IgD-negative memory B cell (primary cell): ENCODE measurements at regions not wholly inside any gene's neighbourhood (a gene's known extent, or its start where the extent isn't known, plus 50 kb on each side); places are given as distances from the start of the nearest gene placed in this dataset.

Experiments used
- H3K27ac Mint-ChIP-seq, 3 donors: one replicate each; pipeline ENCODE4 v1.8.0; 2020 to 2022; ENCODE audit warnings: mild to moderate bottlenecking in 3 of 3, mixed read lengths in 3 of 3, moderate library complexity in 1 of 3
- H3K27me3 Mint-ChIP-seq: one replicate; pipeline ENCODE4 v1.8.0; 2021; ENCODE audit warnings: mixed read lengths
- H3K36me3 Mint-ChIP-seq: one replicate; pipeline ENCODE4 v1.8.0; 2020; ENCODE audit warnings: mild to moderate bottlenecking, mixed read lengths
- H3K4me1 Mint-ChIP-seq, 3 donors: one replicate each; pipeline ENCODE4 v1.8.0; 2020 to 2022; ENCODE audit warnings: mixed read lengths in 3 of 3, mild to moderate bottlenecking in 1 of 3
- H3K4me3 Mint-ChIP-seq, 4 donors: one replicate each; pipeline ENCODE4 v1.8.0; 2020 to 2022; ENCODE audit warnings: mild to moderate bottlenecking in 4 of 4, mixed read lengths in 4 of 4, moderate library complexity in 3 of 4
- H3K9me3 Mint-ChIP-seq, 3 donors: one replicate each; pipeline ENCODE4 v1.8.0; 2020 to 2021; ENCODE audit warnings: mixed read lengths in 3 of 3, mild to moderate bottlenecking in 1 of 3

- Mint-ChIP-seq H3K9me3 (peaks cover 12 to 21% (median 21%) of the 10 kb centered on the region in 3 donors), H3K27me3 (no peaks in the 10 kb centered on the region), H3K36me3 (no peaks in the 10 kb centered on the region), H3K4me3 (no peak overlapping the region), H3K4me1 (no peaks in the 10 kb centered on the region), H3K27ac (no peak overlapping the region)
These were observed 209.3 kb upstream of the PDE10A start for GRCh38 chr6:165872311-165872710.

- H3K9me3 Mint-ChIP-seq: peaks cover 12 to 24% (median 23%) of the 10 kb centered on the region in 3 donors
- no peaks in the 10 kb centered on the region for H3K36me3 Mint-ChIP-seq
- H3K27ac Mint-ChIP-seq: no peak overlapping the region
- H3K4me1 Mint-ChIP-seq: no peaks in the 10 kb centered on the region
- no peak overlapping the region for H3K4me3 Mint-ChIP-seq
- peaks cover under 1% of the 10 kb centered on the region for H3K27me3 Mint-ChIP-seq
These were observed 208.5 kb upstream of the PDE10A start for GRCh38 chr6:165871571-165871970.

- no peak overlapping the region for H3K27ac Mint-ChIP-seq
- no peaks in the 10 kb centered on the region for H3K36me3 Mint-ChIP-seq
- no peaks in the 10 kb centered on the region for H3K4me1 Mint-ChIP-seq
- H3K4me3 Mint-ChIP-seq: no peak overlapping the region
- peaks cover 5% of the 10 kb centered on the region for H3K27me3 Mint-ChIP-seq
- H3K9me3 Mint-ChIP-seq: peaks cover 19 to 39% (median 23%) of the 10 kb centered on the region in 3 donors
These were observed 206.5 kb upstream of the PDE10A start for GRCh38 chr6:165869526-165869925.

- Mint-ChIP-seq H3K27me3 (peaks cover 5% of the 10 kb centered on the region), H3K36me3 (no peaks in the 10 kb centered on the region), H3K4me3 (no peak overlapping the region), H3K4me1 (no peaks in the 10 kb centered on the region), H3K27ac (peak overlapping the region in 1 of 3 donors; percentile 26), H3K9me3 (peaks cover 15 to 33% (median 19%) of the 10 kb centered on the region in 3 donors)
These were observed 201.9 kb upstream of the PDE10A start for GRCh38 chr6:165864925-165865324.

GRCh38 chr6:165864218-165864617 is 201.2 kb upstream of the PDE10A start:
- no peaks in the 10 kb centered on the region for H3K4me1 Mint-ChIP-seq
- H3K27ac Mint-ChIP-seq: no peak overlapping the region
- no peak overlapping the region for H3K4me3 Mint-ChIP-seq
- H3K27me3 Mint-ChIP-seq: peaks cover 7% of the 10 kb centered on the region
- H3K36me3 Mint-ChIP-seq: no peaks in the 10 kb centered on the region
- H3K9me3 Mint-ChIP-seq: peaks cover 12 to 26% (median 12%) of the 10 kb centered on the region in 3 donors

- no peak overlapping the region for H3K4me3 Mint-ChIP-seq
- H3K9me3 Mint-ChIP-seq: peaks cover 12 to 24% (median 12%) of the 10 kb centered on the region in 3 donors
- H3K36me3 Mint-ChIP-seq: no peaks in the 10 kb centered on the region
- peaks cover 9% of the 10 kb centered on the region for H3K27me3 Mint-ChIP-seq
- no peak overlapping the region for H3K27ac Mint-ChIP-seq
- H3K4me1 Mint-ChIP-seq: no peaks in the 10 kb centered on the region
These were observed 200.8 kb upstream of the PDE10A start for GRCh38 chr6:165863801-165864200.

GRCh38 chr6:165862813-165863212 is 199.8 kb upstream of the PDE10A start:
- peaks cover 11% of the 10 kb centered on the region for H3K27me3 Mint-ChIP-seq
- no peak overlapping the region for H3K27ac Mint-ChIP-seq
- H3K9me3 Mint-ChIP-seq: peaks cover 11 to 18% (median 11%) of the 10 kb centered on the region in 3 donors
- H3K36me3 Mint-ChIP-seq: no peaks in the 10 kb centered on the region
- H3K4me1 Mint-ChIP-seq: no peaks in the 10 kb centered on the region
- no peak overlapping the region for H3K4me3 Mint-ChIP-seq

GRCh38 chr6:165861226-165861625 is 198.2 kb upstream of the PDE10A start:
- H3K4me3 Mint-ChIP-seq: no peak overlapping the region
- H3K9me3 Mint-ChIP-seq: peaks cover 3 to 12% (median 7%) of the 10 kb centered on the region in 3 donors
- peaks cover 13% of the 10 kb centered on the region for H3K27me3 Mint-ChIP-seq
- H3K36me3 Mint-ChIP-seq: no peaks in the 10 kb centered on the region
- H3K27ac Mint-ChIP-seq: no peak overlapping the region
- H3K4me1 Mint-ChIP-seq: peaks cover 0 to under 1% (median 0%) of the 10 kb centered on the region in 3 donors

- Mint-ChIP-seq H3K4me3 (no peak overlapping the region), H3K36me3 (no peaks in the 10 kb centered on the region), H3K27ac (no peak overlapping the region), H3K4me1 (peaks cover 0 to 1% (median 0%) of the 10 kb centered on the region in 3 donors), H3K9me3 (no peaks in the 10 kb centered on the region), H3K27me3 (peaks cover 21% of the 10 kb centered on the region)
These were observed 195.5 kb upstream of the PDE10A start for GRCh38 chr6:165858586-165858985.

GRCh38 chr6:165855856-165856255 is 192.8 kb upstream of the PDE10A start:
- H3K4me3 Mint-ChIP-seq: no peak overlapping the region
- no peaks in the 10 kb centered on the region for H3K9me3 Mint-ChIP-seq
- H3K36me3 Mint-ChIP-seq: no peaks in the 10 kb centered on the region
- H3K27ac Mint-ChIP-seq: no peak overlapping the region
- H3K27me3 Mint-ChIP-seq: peaks cover 25% of the 10 kb centered on the region
- H3K4me1 Mint-ChIP-seq: peaks cover 0 to 1% (median 0%) of the 10 kb centered on the region in 3 donors

GRCh38 chr6:165854863-165855593 is 192.0 kb upstream of the PDE10A start:
- no peaks in the 10 kb centered on the region for H3K36me3 Mint-ChIP-seq
- H3K4me3 Mint-ChIP-seq: no peak overlapping the region
- peaks cover 26% of the 10 kb centered on the region for H3K27me3 Mint-ChIP-seq
- no peaks in the 10 kb centered on the region for H3K9me3 Mint-ChIP-seq
- no peak overlapping the region for H3K27ac Mint-ChIP-seq
- peaks cover 0 to 1% (median 0%) of the 10 kb centered on the region in 3 donors for H3K4me1 Mint-ChIP-seq

- Mint-ChIP-seq H3K36me3 (no peaks in the 10 kb centered on the region), H3K27ac (no peak overlapping the region), H3K9me3 (no peaks in the 10 kb centered on the region), H3K27me3 (peaks cover 28% of the 10 kb centered on the region), H3K4me1 (peaks cover 0 to 1% (median 0%) of the 10 kb centered on the region in 3 donors), H3K4me3 (no peak overlapping the region)
These were observed 191.2 kb upstream of the PDE10A start for GRCh38 chr6:165854061-165854862.

GRCh38 chr6:165852676-165853075 is 189.6 kb upstream of the PDE10A start:
- Mint-ChIP-seq H3K27ac (no peak overlapping the region), H3K27me3 (peaks cover 34% of the 10 kb centered on the region), H3K4me1 (peaks cover 0 to 1% (median 0%) of the 10 kb centered on the region in 3 donors), H3K36me3 (no peaks in the 10 kb centered on the region), H3K9me3 (no peaks in the 10 kb centered on the region), H3K4me3 (no peak overlapping the region)

- Mint-ChIP-seq H3K4me1 (no peaks in the 10 kb centered on the region), H3K36me3 (no peaks in the 10 kb centered on the region), H3K27ac (no peak overlapping the region), H3K9me3 (peaks cover 0 to 2% (median 0%) of the 10 kb centered on the region in 3 donors), H3K4me3 (no peak overlapping the region), H3K27me3 (peaks cover 34% of the 10 kb centered on the region)
These were observed 187.5 kb upstream of the PDE10A start for GRCh38 chr6:165850434-165851019.
